ENCODE measurements at regions not wholly inside any gene's neighbourhood (a gene's known extent, or its start where the extent isn't known, plus 50 kb on each side); places are given as distances from the start of the nearest gene placed in this dataset.

DNA sequence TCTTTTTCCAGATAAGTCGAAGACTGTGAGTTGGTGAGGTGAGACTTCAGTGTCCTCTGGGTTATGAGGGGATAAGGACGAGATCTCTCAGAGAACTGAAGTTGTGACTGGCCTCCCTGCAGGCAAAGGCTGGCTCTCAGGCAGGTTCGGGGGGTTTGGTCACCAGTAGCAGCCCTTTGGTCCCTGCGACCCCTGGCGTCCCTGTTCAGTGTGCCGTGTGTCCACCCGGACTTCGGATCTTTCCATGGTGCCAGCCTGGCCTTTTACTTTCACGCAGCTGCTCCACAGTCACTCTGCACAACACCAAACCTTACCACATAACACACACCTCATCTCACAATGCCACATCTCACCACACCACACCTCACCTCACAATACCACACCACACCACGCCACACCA lies 131.9 kb downstream of the ERMARD start:
- Histone ChIP-seq H3K27me3 (no peaks in the 10 kb centered on the region), H3K36me3 (no peaks in the 10 kb centered on the region), H3K4me1 (no peaks in the 10 kb centered on the region), H3K27ac (no peak overlapping the region), H3K4me3 (no peak overlapping the region), H3K9me3 (no peaks in the 10 kb centered on the region)
- no peak for DNase-seq
- TF ChIP-seq POLR2A (IDR thresholded peaks at IDR 0.05) (no peak), CTCF (IDR thresholded peaks at IDR 0.05) (no peak)
- intact Hi-C loops (cut with DNase I; ENCODE audit: low total_unique reads), result no loop called here

- Histone ChIP-seq H3K9me3 (no peaks in the 10 kb centered on the region), H3K4me3 (no peak overlapping the region), H3K36me3 (no peaks in the 10 kb centered on the region), H3K4me1 (no peaks in the 10 kb centered on the region), H3K27ac (no peak overlapping the region), H3K27me3 (no peaks in the 10 kb centered on the region)
- no peak for DNase-seq
- no peak for TF ChIP-seq POLR2A (IDR thresholded peaks at IDR 0.05)
- TF ChIP-seq CTCF (IDR thresholded peaks at IDR 0.05), result no peak
- intact Hi-C loops (cut with DNase I; ENCODE audit: low total_unique reads), result no loop called here
These were observed 130.6 kb downstream of the ERMARD start for GRCh38 chr6:169881976-169882375.

DNA sequence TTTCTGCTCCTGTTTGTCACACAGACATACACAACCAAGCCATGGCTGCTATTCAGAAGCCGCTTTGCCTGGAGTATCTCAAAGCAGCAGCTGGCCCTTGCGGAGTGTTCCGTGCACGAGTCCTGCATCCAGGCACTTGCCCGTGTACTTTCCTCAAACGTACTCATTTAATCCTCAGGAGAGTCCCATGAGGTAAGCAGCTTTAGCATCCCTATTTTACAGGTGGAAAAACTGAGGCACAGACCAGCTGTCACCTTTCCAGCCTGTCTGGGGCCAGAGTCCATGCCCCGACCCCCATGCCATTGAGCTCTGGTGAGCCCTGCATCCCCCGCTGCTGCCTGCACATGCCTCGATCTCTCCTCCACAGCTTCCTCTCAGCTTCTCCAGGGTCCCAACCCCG lies 130.0 kb downstream of the ERMARD start:
- no peaks in the 10 kb centered on the region for H3K27me3 ChIP-seq
- DNase-seq, result no peak
- TF ChIP-seq POLR2A (IDR thresholded peaks at IDR 0.05) (no peak), CTCF (IDR thresholded peaks at IDR 0.05) (no peak)
- intact Hi-C loops (cut with DNase I; ENCODE audit: low total_unique reads), result no loop called here
- no peaks in the 10 kb centered on the region for H3K9me3 ChIP-seq
- no peaks in the 10 kb centered on the region for H3K4me1 ChIP-seq
- no peak overlapping the region for H3K4me3 ChIP-seq
- H3K27ac ChIP-seq, result no peak overlapping the region
- no peaks in the 10 kb centered on the region for H3K36me3 ChIP-seq

GRCh38 chr6:169880516-169880915 lies 129.1 kb downstream of the ERMARD start:
- no peak overlapping the region for H3K4me3 ChIP-seq
- H3K27me3 ChIP-seq, result no peaks in the 10 kb centered on the region
- TF ChIP-seq CTCF (IDR thresholded peaks at IDR 0.05), result no peak
- TF ChIP-seq POLR2A (IDR thresholded peaks at IDR 0.05), result no peak
- H3K4me1 ChIP-seq, result no peaks in the 10 kb centered on the region
- intact Hi-C loops (cut with DNase I; ENCODE audit: low total_unique reads), result no loop called here
- H3K36me3 ChIP-seq, result no peaks in the 10 kb centered on the region
- no peak overlapping the region for H3K27ac ChIP-seq
- no peaks in the 10 kb centered on the region for H3K9me3 ChIP-seq
- no peak for DNase-seq

GRCh38 chr6:169869301-169869700 lies 117.9 kb downstream of the ERMARD start:
- intact Hi-C loops (cut with DNase I; ENCODE audit: low total_unique reads), result no loop called here
- H3K27me3 ChIP-seq, result no peaks in the 10 kb centered on the region
- no peak overlapping the region for H3K27ac ChIP-seq
- TF ChIP-seq CTCF (IDR thresholded peaks at IDR 0.05) (no peak), POLR2A (IDR thresholded peaks at IDR 0.05) (no peak)
- no peak for DNase-seq
- H3K4me1 ChIP-seq, result no peaks in the 10 kb centered on the region
- no peaks in the 10 kb centered on the region for H3K36me3 ChIP-seq
- H3K9me3 ChIP-seq, result no peaks in the 10 kb centered on the region
- no peak overlapping the region for H3K4me3 ChIP-seq
